Naive thymus-derived CD8-positive, alpha-beta T cell (primary cell): ENCODE measurements at regions not wholly inside any gene's neighbourhood (a gene's known extent, or its start where the extent isn't known, plus 50 kb on each side); places are given as distances from the start of the nearest gene placed in this dataset.

Experiments used
- ATAC-seq, 2 donors: fragments of 150-1000 bp; cut with Tn5 transposase in 1 of 2; sonication (Bioruptor Pico), chemical (Tn5 transposase) in 1 of 2; 1 replicate in 1 of 2; 2 replicates in 1 of 2; pipeline ENCODE4 v1.10.0; 2021; ENCODE audit warnings: mild to moderate bottlenecking in 2 of 2, moderate library complexity in 2 of 2
- POLR2A ChIA-PET: fragments of 350-600 bp; sonication (Branson Sonifier 250); formaldehyde crosslinking; loops from one replicate; lab custom pipeline; 2021; ENCODE audit warnings: antibody characterized with exemption; lab: Charles Lee
- DNase-seq, 10 donors: peaks; one replicate each; pipeline versions ENCODE4 v3.0.0 to v3.0.0-alpha.2; 2020 to 2022
- H3K27ac Mint-ChIP-seq, 10 donors: one replicate each; pipeline ENCODE4 v1.8.0; 2020 to 2022; ENCODE audit warnings: mild to moderate bottlenecking in 10 of 10, mixed read lengths in 10 of 10, moderate library complexity in 4 of 10, inconsistent platforms in 1 of 10
- H3K27me3 Mint-ChIP-seq, 5 donors: one replicate each; pipeline ENCODE4 v1.8.0; 2021 to 2022; ENCODE audit warnings: mixed read lengths in 5 of 5
- H3K36me3 Mint-ChIP-seq, 3 donors: one replicate each; pipeline ENCODE4 v1.8.0; 2020 to 2022; ENCODE audit warnings: mixed read lengths in 3 of 3, mild to moderate bottlenecking in 2 of 3, inconsistent platforms in 1 of 3
- H3K4me1 Mint-ChIP-seq, 4 donors: one replicate each; pipeline ENCODE4 v1.8.0; 2021 to 2022; ENCODE audit warnings: mixed read lengths in 4 of 4
- H3K4me3 Mint-ChIP-seq, 10 donors: one replicate each; pipeline ENCODE4 v1.8.0; 2020 to 2022; ENCODE audit warnings: mild to moderate bottlenecking in 10 of 10, mixed read lengths in 10 of 10, moderate library complexity in 6 of 10, inconsistent platforms in 1 of 10
- H3K9me3 Mint-ChIP-seq, 9 donors: one replicate each; pipeline ENCODE4 v1.8.0; 2020 to 2022; ENCODE audit warnings: mixed read lengths in 9 of 9, mild to moderate bottlenecking in 3 of 9, inconsistent platforms in 1 of 9, moderate library complexity in 1 of 9

- Mint-ChIP-seq H3K4me3 (peak overlapping the region in 2 of 10 donors; percentile 17 to 34), H3K27ac (peak overlapping the region in 3 of 10 donors; percentile 4 to 42 (median 10)), H3K36me3 (peaks cover 0 to 12% (median 0%) of the 10 kb centered on the region in 3 donors), H3K27me3 (peaks cover 0 to 4% (median 0%) of the 10 kb centered on the region in 5 donors), H3K9me3 (peaks cover 0 to 21% (median 10%) of the 10 kb centered on the region in 9 donors), H3K4me1 (peaks cover 8 to 26% (median 21%) of the 10 kb centered on the region in 4 donors)
- no peak for DNase-seq
- POLR2A ChIA-PET, result no interaction called here
- ATAC-seq, result no peak
These were observed 95.5 kb upstream of the SNTG2 start for GRCh38 chr2:855177-855576.

DNA sequence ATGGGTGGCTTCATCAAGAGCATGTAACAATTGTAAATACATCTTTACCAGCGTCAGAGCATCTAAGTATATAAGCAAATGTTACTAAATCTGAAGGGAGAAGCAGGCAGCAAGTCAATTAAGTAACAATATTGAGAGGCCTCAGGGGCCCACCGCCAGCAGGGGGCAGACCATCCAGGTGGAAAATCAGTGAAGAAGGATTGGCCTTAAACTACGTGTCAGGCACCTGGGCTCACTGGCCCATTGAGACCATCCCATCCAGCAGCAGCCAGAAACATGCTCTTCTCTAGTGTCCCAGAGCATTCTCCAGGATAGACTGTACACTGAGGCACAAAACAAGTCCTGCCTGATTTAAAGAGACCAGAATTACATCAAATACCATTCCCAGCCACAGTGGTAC is 96.2 kb upstream of the SNTG2 start:
- H3K4me3 Mint-ChIP-seq, result no peak overlapping the region
- H3K4me1 Mint-ChIP-seq, result peaks cover 8 to 26% (median 21%) of the 10 kb centered on the region in 4 donors
- peaks cover 0 to 4% (median 0%) of the 10 kb centered on the region in 5 donors for H3K27me3 Mint-ChIP-seq
- DNase-seq (peak in 6 of 10 donors; percentile 14 to 47 (median 26)), ATAC-seq (no peak)
- POLR2A ChIA-PET, result no interaction called here
- H3K27ac Mint-ChIP-seq, result no peak overlapping the region
- H3K36me3 Mint-ChIP-seq, result peaks cover 0 to 12% (median 0%) of the 10 kb centered on the region in 3 donors
- H3K9me3 Mint-ChIP-seq, result peaks cover 0 to 21% (median 10%) of the 10 kb centered on the region in 9 donors

DNA sequence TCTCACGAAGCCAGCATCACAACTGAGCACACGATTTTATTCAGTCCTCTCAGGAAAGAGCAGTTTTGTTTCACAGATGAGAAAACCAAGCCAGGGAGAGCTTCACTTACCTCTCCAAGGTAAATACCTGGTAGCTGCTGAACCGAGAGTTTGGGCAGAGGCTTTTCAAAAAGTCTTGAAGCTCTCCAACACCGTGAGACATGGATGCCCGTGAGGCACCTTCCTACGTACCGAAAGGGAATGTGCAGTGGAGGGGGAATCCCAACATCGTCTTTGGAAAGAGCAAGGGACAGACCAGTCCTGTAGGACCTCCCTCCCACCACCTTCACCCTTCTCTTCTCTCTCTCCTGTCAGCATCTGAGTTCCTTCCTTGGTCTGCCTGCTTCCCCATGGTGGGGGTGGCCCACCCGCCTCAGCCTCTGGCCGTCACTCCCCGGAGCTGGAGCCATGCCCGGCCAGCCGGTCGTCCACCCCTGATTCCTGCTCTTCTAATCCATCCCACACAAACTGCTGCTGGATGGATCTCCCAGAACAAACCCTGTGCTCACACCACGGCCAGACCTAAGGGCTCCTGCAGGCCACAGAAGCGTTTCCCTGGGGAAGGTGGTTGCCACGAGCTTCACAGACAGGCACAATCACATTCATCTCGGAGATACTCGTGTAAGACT is 97.3 kb upstream of the SNTG2 start:
- Mint-ChIP-seq H3K27me3 (peaks cover 0 to 4% (median 0%) of the 10 kb centered on the region in 5 donors), H3K9me3 (peaks cover 0 to 21% (median 10%) of the 10 kb centered on the region in 9 donors), H3K4me3 (no peak overlapping the region), H3K27ac (no peak overlapping the region), H3K36me3 (peaks cover 0 to 12% (median 0%) of the 10 kb centered on the region in 3 donors), H3K4me1 (peaks cover 8 to 26% (median 21%) of the 10 kb centered on the region in 4 donors)
- ATAC-seq (no peak), DNase-seq (no peak)
- POLR2A ChIA-PET, result no interaction called here

GRCh38 chr2:852168-852567 is 98.5 kb upstream of the SNTG2 start:
- Mint-ChIP-seq H3K27ac (no peak overlapping the region), H3K36me3 (peaks cover 0 to 12% (median 0%) of the 10 kb centered on the region in 3 donors), H3K4me3 (no peak overlapping the region), H3K9me3 (peaks cover 0 to 21% (median 10%) of the 10 kb centered on the region in 9 donors), H3K27me3 (peaks cover 0 to 4% (median 0%) of the 10 kb centered on the region in 5 donors), H3K4me1 (peaks cover 8 to 26% (median 20%) of the 10 kb centered on the region in 4 donors)
- POLR2A ChIA-PET, result no interaction called here
- DNase-seq, result no peak
- ATAC-seq, result no peak

- no peak for ATAC-seq
- Mint-ChIP-seq H3K9me3 (peaks cover 0 to 21% (median 10%) of the 10 kb centered on the region in 9 donors), H3K4me3 (no peak overlapping the region)
These were observed 99.0 kb upstream of the SNTG2 start for GRCh38 chr2:851680-852079.

GRCh38 chr2:851078-851477 is 99.6 kb upstream of the SNTG2 start:
- H3K36me3 Mint-ChIP-seq, result peaks cover 0 to 12% (median 0%) of the 10 kb centered on the region in 3 donors
- POLR2A ChIA-PET, result no interaction called here
- peak overlapping the region in 1 of 10 donors; percentile 10 for H3K27ac Mint-ChIP-seq
- H3K9me3 Mint-ChIP-seq, result peaks cover 0 to 21% (median 10%) of the 10 kb centered on the region in 9 donors
- ATAC-seq (no peak), DNase-seq (no peak)
- H3K4me1 Mint-ChIP-seq, result peaks cover 8 to 21% (median 18%) of the 10 kb centered on the region in 4 donors
- no peak overlapping the region for H3K4me3 Mint-ChIP-seq
- peaks cover 0 to 4% (median 0%) of the 10 kb centered on the region in 5 donors for H3K27me3 Mint-ChIP-seq

More at GRCh38 chr2:851680-852079, 99.0 kb upstream of the SNTG2 start:
- Mint-ChIP-seq H3K27ac (no peak overlapping the region), H3K4me1 (peaks cover 8 to 26% (median 20%) of the 10 kb centered on the region in 4 donors), H3K36me3 (peaks cover 0 to 12% (median 0%) of the 10 kb centered on the region in 3 donors), H3K27me3 (peaks cover 0 to 4% (median 0%) of the 10 kb centered on the region in 5 donors)
- POLR2A ChIA-PET, result no interaction called here
- DNase-seq, result no peak

GRCh38 chr2:850429-850828 is 100.2 kb upstream of the SNTG2 start:
- Mint-ChIP-seq H3K4me1 (peaks cover 5 to 16% (median 12%) of the 10 kb centered on the region in 4 donors), H3K27ac (no peak overlapping the region), H3K27me3 (peaks cover 0 to 4% (median 0%) of the 10 kb centered on the region in 5 donors), H3K9me3 (peaks cover 0 to 17% (median 4%) of the 10 kb centered on the region in 9 donors), H3K36me3 (peaks cover 0 to 7% (median 0%) of the 10 kb centered on the region in 3 donors), H3K4me3 (no peak overlapping the region)
- DNase-seq (no peak), ATAC-seq (no peak)
- POLR2A ChIA-PET, result no interaction called here

GRCh38 chr2:848099-848498 is 102.5 kb upstream of the SNTG2 start:
- DNase-seq (no peak), ATAC-seq (no peak)
- peaks cover 5 to 16% (median 10%) of the 10 kb centered on the region in 5 donors for H3K27me3 Mint-ChIP-seq
- H3K4me1 Mint-ChIP-seq, result peaks cover 0 to 3% (median 0%) of the 10 kb centered on the region in 4 donors
- no peaks in the 10 kb centered on the region for H3K36me3 Mint-ChIP-seq
- H3K27ac Mint-ChIP-seq, result no peak overlapping the region
- POLR2A ChIA-PET, result no interaction called here
- no peak overlapping the region for H3K4me3 Mint-ChIP-seq
- H3K9me3 Mint-ChIP-seq, result no peaks in the 10 kb centered on the region

DNA sequence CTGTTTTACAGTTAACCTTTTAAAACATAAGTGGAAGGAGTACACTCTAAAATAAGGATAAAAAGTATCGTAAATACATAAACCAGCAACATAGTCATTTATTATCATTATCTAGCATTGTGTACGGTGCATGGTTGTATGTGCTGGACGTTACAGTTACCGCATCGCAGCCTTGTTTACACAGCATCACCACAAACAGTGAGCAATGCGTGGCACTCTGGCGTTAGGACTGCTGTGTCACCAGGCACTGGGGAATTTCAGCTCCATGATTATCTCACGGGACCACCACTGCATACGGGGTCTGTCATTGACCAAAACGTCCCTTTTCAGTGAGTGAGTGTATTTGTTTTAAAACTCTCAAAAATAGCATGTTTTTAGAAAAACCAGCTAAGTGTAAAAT is 103.0 kb upstream of the SNTG2 start:
- Mint-ChIP-seq H3K4me3 (no peak overlapping the region), H3K27me3 (peaks cover 5 to 16% (median 10%) of the 10 kb centered on the region in 5 donors), H3K9me3 (no peaks in the 10 kb centered on the region), H3K36me3 (no peaks in the 10 kb centered on the region), H3K27ac (no peak overlapping the region), H3K4me1 (peaks cover 0 to 3% (median 0%) of the 10 kb centered on the region in 4 donors)
- POLR2A ChIA-PET, result no interaction called here
- DNase-seq (no peak), ATAC-seq (no peak)

- POLR2A ChIA-PET, result no interaction called here
- no peak for DNase-seq
- no peaks in the 10 kb centered on the region for H3K4me1 Mint-ChIP-seq
- no peak overlapping the region for H3K4me3 Mint-ChIP-seq
- H3K27me3 Mint-ChIP-seq, result peaks cover 7 to 25% (median 16%) of the 10 kb centered on the region in 5 donors
- no peaks in the 10 kb centered on the region for H3K36me3 Mint-ChIP-seq
- no peak overlapping the region for H3K27ac Mint-ChIP-seq
- ATAC-seq, result no peak
- H3K9me3 Mint-ChIP-seq, result peaks cover 0 to 4% (median 0%) of the 10 kb centered on the region in 9 donors
These were observed 105.9 kb upstream of the SNTG2 start for GRCh38 chr2:844715-845114.

GRCh38 chr2:842151-842803 is 108.4 kb upstream of the SNTG2 start:
- Mint-ChIP-seq H3K9me3 (peaks cover 0 to 5% (median 0%) of the 10 kb centered on the region in 9 donors), H3K27ac (no peak overlapping the region), H3K4me1 (no peaks in the 10 kb centered on the region), H3K36me3 (no peaks in the 10 kb centered on the region), H3K4me3 (no peak overlapping the region), H3K27me3 (peaks cover 16 to 47% (median 28%) of the 10 kb centered on the region in 5 donors)
- POLR2A ChIA-PET, result no interaction called here
- ATAC-seq (no peak), DNase-seq (no peak)

- H3K9me3 Mint-ChIP-seq, result peaks cover 0 to 5% (median 0%) of the 10 kb centered on the region in 9 donors
These were observed 109.6 kb upstream of the SNTG2 start for GRCh38 chr2:841036-841435.

GRCh38 chr2:834233-834632 is 116.4 kb upstream of the SNTG2 start:
- no peak for ATAC-seq

More at GRCh38 chr2:841036-841435, 109.6 kb upstream of the SNTG2 start:
- DNase-seq, result no peak
- ATAC-seq, result no peak
- no peaks in the 10 kb centered on the region for H3K36me3 Mint-ChIP-seq
- H3K4me1 Mint-ChIP-seq, result no peaks in the 10 kb centered on the region
- H3K27me3 Mint-ChIP-seq, result peaks cover 16 to 47% (median 28%) of the 10 kb centered on the region in 5 donors
- H3K4me3 Mint-ChIP-seq, result no peak overlapping the region
- POLR2A ChIA-PET, result no interaction called here
- no peak overlapping the region for H3K27ac Mint-ChIP-seq

More at GRCh38 chr2:834233-834632, 116.4 kb upstream of the SNTG2 start:
- no peak for DNase-seq
- peaks cover 10 to 39% (median 18%) of the 10 kb centered on the region in 5 donors for H3K27me3 Mint-ChIP-seq
- peaks cover 0 to 6% (median 2%) of the 10 kb centered on the region in 4 donors for H3K4me1 Mint-ChIP-seq
- POLR2A ChIA-PET, result no interaction called here
- H3K36me3 Mint-ChIP-seq, result no peaks in the 10 kb centered on the region
- H3K9me3 Mint-ChIP-seq, result peaks cover 0 to 2% (median 0%) of the 10 kb centered on the region in 9 donors
- no peak overlapping the region for H3K4me3 Mint-ChIP-seq
- no peak overlapping the region for H3K27ac Mint-ChIP-seq
